ENCODE measurements at regions not wholly inside any gene's neighbourhood (a gene's known extent, or its start where the extent isn't known, plus 50 kb on each side); places are given as distances from the start of the nearest gene placed in this dataset.

GRCh38 chr6:141992109-141992508 lies 140.6 kb upstream of the GJE1 start:
- Histone ChIP-seq H2AFZ (no peak overlapping the region), H3K79me2 (ENCODE audit: insufficient read depth) (no peaks in the 10 kb centered on the region), H3K4me2 (ENCODE audit: unreplicated experiment) (no peak overlapping the region), H3K27ac (no peak overlapping the region), H4K20me1 (ENCODE audit: insufficient read depth) (no peaks in the 10 kb centered on the region), H3K9me2 (ENCODE audit: insufficient read depth) (no peaks in the 10 kb centered on the region), H3F3A (ENCODE audit: insufficient read depth) (no peaks in the 10 kb centered on the region), H3K9me3 (ENCODE audit: low read depth) (no peaks in the 10 kb centered on the region), H3K27me3 (replicated peaks; ENCODE audit: insufficient read depth) (no peaks in the 10 kb centered on the region), H3K9ac (no peak overlapping the region), H3K36me3 (ENCODE audit: low read depth) (no peaks in the 10 kb centered on the region), H3K4me1 (ENCODE audit: insufficient read depth) (peaks cover 6% of the 10 kb centered on the region), H3K4me3 (no peak overlapping the region)
- no peak for DNase-seq
- in situ Hi-C loops (cut with MboI) = no loop called here
- TF ChIP-seq EZH2phosphoT487 (IDR thresholded peaks at IDR 0.05; ENCODE audit: insufficient read depth, low read depth) (no peak), EZH2 (IDR thresholded peaks at IDR 0.05; ENCODE audit: insufficient read depth, poor library complexity, severe bottlenecking) (no peak)
- 92 to 97% methylated on average over 2 of the region's 2 CpGs for WGBS, 2 experiments (ENCODE audit: low coverage in 1 of 2, low lambda C conversion rate in 2 of 2, missing lambda C conversion rate in 2 of 2)

GRCh38 chr6:141990840-141991239 lies 141.9 kb upstream of the GJE1 start:
- H3K9ac ChIP-seq = no peak overlapping the region
- H3K36me3 ChIP-seq (ENCODE audit: low read depth) = no peaks in the 10 kb centered on the region
- H3K4me1 ChIP-seq (ENCODE audit: insufficient read depth) = peaks cover 6% of the 10 kb centered on the region
- H3K27me3 ChIP-seq (replicated peaks; ENCODE audit: insufficient read depth) = no peaks in the 10 kb centered on the region
- H3K4me3 ChIP-seq = no peak overlapping the region
- in situ Hi-C loops (cut with MboI) = no loop called here
- no peak overlapping the region for H2AFZ ChIP-seq
- TF ChIP-seq EZH2 (IDR thresholded peaks at IDR 0.05; ENCODE audit: insufficient read depth, poor library complexity, severe bottlenecking) (no peak), EZH2phosphoT487 (IDR thresholded peaks at IDR 0.05; ENCODE audit: insufficient read depth, low read depth) (no peak)
- no peak overlapping the region for H3K27ac ChIP-seq
- no peaks in the 10 kb centered on the region for H4K20me1 ChIP-seq (ENCODE audit: insufficient read depth)
- no peaks in the 10 kb centered on the region for H3F3A ChIP-seq (ENCODE audit: insufficient read depth)
- 80 to 89% methylated on average over 1 of the region's 1 CpG for WGBS, 2 experiments (ENCODE audit: low coverage in 1 of 2, low lambda C conversion rate in 2 of 2, missing lambda C conversion rate in 2 of 2)
- no peak overlapping the region for H3K4me2 ChIP-seq (ENCODE audit: unreplicated experiment)
- H3K79me2 ChIP-seq (ENCODE audit: insufficient read depth) = no peaks in the 10 kb centered on the region
- H3K9me3 ChIP-seq (ENCODE audit: low read depth) = no peaks in the 10 kb centered on the region
- H3K9me2 ChIP-seq (ENCODE audit: insufficient read depth) = no peaks in the 10 kb centered on the region
- no peak for DNase-seq

GRCh38 chr6:141989706-141989959 lies 143.1 kb upstream of the GJE1 start:
- Histone ChIP-seq H3K79me2 (ENCODE audit: insufficient read depth) (no peaks in the 10 kb centered on the region), H3K36me3 (ENCODE audit: low read depth) (no peaks in the 10 kb centered on the region), H3K4me1 (ENCODE audit: insufficient read depth) (peaks cover 6% of the 10 kb centered on the region), H3K9ac (no peak overlapping the region), H3K27ac (no peak overlapping the region), H3K27me3 (replicated peaks; ENCODE audit: insufficient read depth) (no peaks in the 10 kb centered on the region), H2AFZ (peak overlapping the region; percentile 56), H3K4me2 (ENCODE audit: unreplicated experiment) (peak overlapping the region; percentile 44), H3K9me2 (ENCODE audit: insufficient read depth) (no peaks in the 10 kb centered on the region), H3F3A (ENCODE audit: insufficient read depth) (no peaks in the 10 kb centered on the region), H4K20me1 (ENCODE audit: insufficient read depth) (no peaks in the 10 kb centered on the region), H3K9me3 (ENCODE audit: low read depth) (no peaks in the 10 kb centered on the region), H3K4me3 (no peak overlapping the region)
- in situ Hi-C loops (cut with MboI) = no loop called here
- no peak for DNase-seq
- no peak for TF ChIP-seq EZH2phosphoT487 (IDR thresholded peaks at IDR 0.05; ENCODE audit: insufficient read depth, low read depth)
- TF ChIP-seq EZH2 (IDR thresholded peaks at IDR 0.05; ENCODE audit: insufficient read depth, poor library complexity, severe bottlenecking) = no peak
- 58 to 77% methylated on average over 1 of the region's 1 CpG for WGBS, 2 experiments (ENCODE audit: low coverage in 1 of 2, low lambda C conversion rate in 2 of 2, missing lambda C conversion rate in 2 of 2)

- Histone ChIP-seq H2AFZ (peak overlapping the region; percentile 56), H3K4me3 (no peak overlapping the region), H3K27me3 (replicated peaks; ENCODE audit: insufficient read depth) (no peaks in the 10 kb centered on the region), H3K9me2 (ENCODE audit: insufficient read depth) (no peaks in the 10 kb centered on the region), H3K27ac (no peak overlapping the region), H3K4me1 (ENCODE audit: insufficient read depth) (peaks cover 6% of the 10 kb centered on the region), H3K4me2 (ENCODE audit: unreplicated experiment) (peak overlapping the region; percentile 44), H3K36me3 (ENCODE audit: low read depth) (no peaks in the 10 kb centered on the region), H3F3A (ENCODE audit: insufficient read depth) (no peaks in the 10 kb centered on the region), H3K9ac (no peak overlapping the region), H4K20me1 (ENCODE audit: insufficient read depth) (no peaks in the 10 kb centered on the region), H3K79me2 (ENCODE audit: insufficient read depth) (no peaks in the 10 kb centered on the region), H3K9me3 (ENCODE audit: low read depth) (no peaks in the 10 kb centered on the region)
- 35 to 41% methylated on average over 2 of the region's 2 CpGs for WGBS, 2 experiments (ENCODE audit: low coverage in 1 of 2, low lambda C conversion rate in 2 of 2, missing lambda C conversion rate in 2 of 2)
- in situ Hi-C loops (cut with MboI) = no loop called here
- DNase-seq = peak; percentile 89
- TF ChIP-seq EZH2 (IDR thresholded peaks at IDR 0.05; ENCODE audit: insufficient read depth, poor library complexity, severe bottlenecking) (no peak), EZH2phosphoT487 (IDR thresholded peaks at IDR 0.05; ENCODE audit: insufficient read depth, low read depth) (no peak)
Observed at GRCh38 chr6:141988954-141989705, 143.6 kb upstream of the GJE1 start.

- Histone ChIP-seq H3K27me3 (replicated peaks; ENCODE audit: insufficient read depth) (no peaks in the 10 kb centered on the region), H3K79me2 (ENCODE audit: insufficient read depth) (no peaks in the 10 kb centered on the region), H3K27ac (no peak overlapping the region), H3F3A (ENCODE audit: insufficient read depth) (no peaks in the 10 kb centered on the region), H3K4me2 (ENCODE audit: unreplicated experiment) (no peak overlapping the region), H3K36me3 (ENCODE audit: low read depth) (no peaks in the 10 kb centered on the region), H3K4me3 (no peak overlapping the region), H3K9ac (no peak overlapping the region), H3K9me2 (ENCODE audit: insufficient read depth) (no peaks in the 10 kb centered on the region), H3K9me3 (ENCODE audit: low read depth) (no peaks in the 10 kb centered on the region), H3K4me1 (ENCODE audit: insufficient read depth) (peaks cover 6% of the 10 kb centered on the region), H2AFZ (no peak overlapping the region), H4K20me1 (ENCODE audit: insufficient read depth) (no peaks in the 10 kb centered on the region)
- no peak for TF ChIP-seq EZH2phosphoT487 (IDR thresholded peaks at IDR 0.05; ENCODE audit: insufficient read depth, low read depth)
- no peak for TF ChIP-seq EZH2 (IDR thresholded peaks at IDR 0.05; ENCODE audit: insufficient read depth, poor library complexity, severe bottlenecking)
- WGBS, 2 experiments (ENCODE audit: low coverage in 1 of 2, low lambda C conversion rate in 2 of 2, missing lambda C conversion rate in 2 of 2) = 93% methylated on average over 2 of the region's 2 CpGs
- DNase-seq = no peak
- in situ Hi-C loops (cut with MboI) = no loop called here
Observed at GRCh38 chr6:141988327-141988726, 144.4 kb upstream of the GJE1 start.

Measured in GM23248 (cell line).